ENCODE measurements at regions not wholly inside any gene's neighbourhood (a gene's known extent, or its start where the extent isn't known, plus 50 kb on each side); places are given as distances from the start of the nearest gene placed in this dataset.
A peak's percentile ranks its signal among the peaks of the same experiment; 100 is the strongest.

DNA sequence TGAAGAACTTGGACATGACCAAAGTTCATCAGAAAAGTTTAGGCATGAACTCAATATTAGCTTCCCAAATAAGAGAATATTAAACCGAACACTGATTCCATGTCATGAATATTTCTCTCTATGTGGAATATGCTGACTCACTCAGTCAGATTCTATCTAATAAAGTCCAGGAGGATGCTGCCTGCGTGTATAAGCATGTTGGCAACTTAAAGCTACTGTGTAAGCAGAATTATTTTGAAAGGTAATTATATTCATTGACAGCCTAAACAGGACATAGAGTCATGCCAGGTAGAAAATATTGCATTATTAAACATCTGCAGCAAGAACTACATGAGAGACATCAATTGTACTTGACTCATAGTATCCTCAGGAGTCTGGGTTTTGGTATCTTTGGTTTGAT lies 367.9 kb upstream of the SPOCK3 start:
- TF ChIP-seq, protein P1, sequence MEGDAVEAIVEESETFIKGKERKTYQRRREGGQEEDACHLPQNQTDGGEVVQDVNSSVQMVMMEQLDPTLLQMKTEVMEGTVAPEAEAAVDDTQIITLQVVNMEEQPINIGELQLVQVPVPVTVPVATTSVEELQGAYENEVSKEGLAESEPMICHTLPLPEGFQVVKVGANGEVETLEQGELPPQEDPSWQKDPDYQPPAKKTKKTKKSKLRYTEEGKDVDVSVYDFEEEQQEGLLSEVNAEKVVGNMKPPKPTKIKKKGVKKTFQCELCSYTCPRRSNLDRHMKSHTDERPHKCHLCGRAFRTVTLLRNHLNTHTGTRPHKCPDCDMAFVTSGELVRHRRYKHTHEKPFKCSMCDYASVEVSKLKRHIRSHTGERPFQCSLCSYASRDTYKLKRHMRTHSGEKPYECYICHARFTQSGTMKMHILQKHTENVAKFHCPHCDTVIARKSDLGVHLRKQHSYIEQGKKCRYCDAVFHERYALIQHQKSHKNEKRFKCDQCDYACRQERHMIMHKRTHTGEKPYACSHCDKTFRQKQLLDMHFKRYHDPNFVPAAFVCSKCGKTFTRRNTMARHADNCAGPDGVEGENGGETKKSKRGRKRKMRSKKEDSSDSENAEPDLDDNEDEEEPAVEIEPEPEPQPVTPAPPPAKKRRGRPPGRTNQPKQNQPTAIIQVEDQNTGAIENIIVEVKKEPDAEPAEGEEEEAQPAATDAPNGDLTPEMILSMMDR (conservative IDR thresholded peaks at IDR 0.05): no peak

DNA sequence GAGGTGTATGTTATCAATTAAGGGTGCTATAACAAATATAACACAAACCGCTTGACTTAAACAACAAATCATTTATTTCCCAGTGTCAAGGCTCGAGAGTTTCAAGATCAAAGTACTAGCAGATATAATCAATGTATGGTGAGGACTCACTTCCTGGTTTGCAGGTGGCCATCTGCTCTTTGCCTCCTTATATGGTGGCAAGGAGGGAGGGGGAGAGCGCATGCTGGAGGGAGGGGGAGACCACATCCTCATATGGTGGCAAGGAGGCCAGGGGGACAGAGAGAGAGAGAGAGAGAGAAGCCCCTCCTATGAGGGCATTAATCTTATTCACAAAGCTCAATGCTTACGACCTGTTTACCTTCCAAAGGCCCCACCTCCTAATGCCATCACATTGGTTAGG lies 372.3 kb upstream of the SPOCK3 start:
- TF ChIP-seq, protein P1 (conservative IDR thresholded peaks at IDR 0.05): no peak
- no peak overlapping the region for H3K27ac ChIP-seq

More for the DNA sequence above, 367.9 kb upstream of the SPOCK3 start:
- no peak overlapping the region for H3K27ac ChIP-seq

DNA sequence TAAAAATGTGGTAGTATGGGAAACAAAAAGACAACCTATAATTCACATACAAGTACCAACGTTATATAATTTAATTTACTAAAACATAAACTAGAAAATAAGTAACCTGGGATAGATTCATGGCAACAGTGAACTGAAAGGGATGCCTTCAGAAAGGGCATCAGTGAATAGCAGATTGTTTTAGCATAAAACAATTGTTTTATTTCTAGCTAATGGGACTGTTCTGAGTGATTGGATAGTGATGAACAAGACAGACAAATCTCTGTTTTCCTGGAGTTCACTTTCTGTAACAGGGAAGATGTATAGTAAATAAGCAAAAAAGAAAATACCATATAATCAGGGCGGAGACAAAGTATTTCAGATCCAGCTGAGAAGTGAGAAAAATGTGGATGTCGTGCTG lies 379.1 kb upstream of the SPOCK3 start:
- no peak overlapping the region for H3K27ac ChIP-seq
- TF ChIP-seq, protein P1 (conservative IDR thresholded peaks at IDR 0.05): no peak

DNA sequence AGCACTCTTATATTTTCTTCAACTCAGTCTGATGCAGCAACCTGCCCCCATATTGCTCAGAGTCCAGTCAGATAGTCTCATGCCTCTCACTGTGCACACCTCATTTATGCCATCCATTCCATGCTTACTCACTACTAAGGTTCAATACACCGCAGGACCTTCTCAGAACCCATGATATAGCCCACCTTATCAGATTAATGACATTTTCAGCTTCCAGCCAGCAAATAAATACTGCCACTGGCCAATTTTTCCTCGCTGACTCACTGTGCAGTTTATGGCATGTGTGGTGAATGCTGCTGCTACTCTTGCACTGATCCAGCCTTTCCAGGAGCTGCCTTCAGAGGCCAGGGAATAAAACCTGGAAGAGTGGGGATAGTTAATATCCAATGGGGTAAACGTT lies 380.6 kb upstream of the SPOCK3 start:
- TF ChIP-seq, protein P1 (conservative IDR thresholded peaks at IDR 0.05): no peak
- H3K27ac ChIP-seq: no peak overlapping the region

DNA sequence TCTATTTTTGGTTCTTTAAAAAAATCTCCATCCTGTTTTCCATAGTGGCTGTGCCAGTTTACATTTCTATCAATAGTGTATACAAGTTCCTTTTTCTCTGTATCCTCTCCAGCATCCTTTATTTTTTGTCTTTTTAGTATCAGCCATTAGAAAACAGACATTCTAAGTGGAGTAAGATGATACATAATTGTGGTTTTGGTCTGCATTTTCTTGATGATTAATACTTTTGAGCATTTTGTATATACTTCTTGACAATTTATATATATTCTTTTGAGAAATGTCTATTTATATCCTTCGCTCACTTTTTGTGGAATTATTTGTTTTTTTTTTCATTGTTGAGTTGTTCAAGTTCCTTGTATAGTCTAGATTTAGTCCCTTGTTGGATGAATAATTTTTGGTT lies 382.2 kb upstream of the SPOCK3 start:
- no peak overlapping the region for H3K27ac ChIP-seq
- TF ChIP-seq, protein P1 (conservative IDR thresholded peaks at IDR 0.05): no peak

DNA sequence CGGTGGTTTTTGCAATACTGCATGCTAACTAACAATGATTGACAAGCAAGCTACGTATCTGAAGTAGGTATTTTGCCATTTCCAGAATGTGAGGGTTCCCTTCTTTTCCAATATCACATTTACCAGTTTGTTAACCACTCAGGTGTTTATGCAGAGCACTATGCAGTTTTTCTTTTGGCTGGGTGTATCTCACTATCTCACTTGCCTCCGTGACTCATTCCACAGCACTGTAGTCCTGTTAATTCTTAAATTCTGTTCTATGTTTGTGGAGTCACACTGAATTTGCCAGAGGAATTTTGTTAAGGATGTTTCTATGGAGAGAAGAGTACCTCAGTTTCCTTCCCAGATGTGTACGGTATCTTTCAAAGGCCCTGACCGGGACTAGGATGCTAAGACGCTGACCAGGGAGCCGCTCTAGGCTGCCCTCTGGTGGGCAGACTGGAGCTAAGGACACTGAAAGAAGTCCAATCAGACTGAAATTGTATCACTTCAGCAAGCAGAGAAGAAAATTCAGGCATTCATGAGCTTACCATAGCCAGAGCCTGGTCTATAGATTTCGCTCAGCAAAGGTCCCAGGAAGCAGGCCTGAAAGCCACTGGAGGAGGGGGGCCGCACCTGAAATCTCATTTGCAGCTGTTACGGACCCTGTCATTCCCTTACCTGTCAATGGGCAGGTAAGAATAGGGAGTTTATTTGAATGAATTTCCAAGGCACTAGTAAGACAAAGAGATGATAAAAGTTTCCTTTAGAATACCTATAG lies 388.4 kb upstream of the SPOCK3 start:
- TF ChIP-seq, protein P1 (conservative IDR thresholded peaks at IDR 0.05): peak; percentile 97
- H3K27ac ChIP-seq: no peak overlapping the region

DNA sequence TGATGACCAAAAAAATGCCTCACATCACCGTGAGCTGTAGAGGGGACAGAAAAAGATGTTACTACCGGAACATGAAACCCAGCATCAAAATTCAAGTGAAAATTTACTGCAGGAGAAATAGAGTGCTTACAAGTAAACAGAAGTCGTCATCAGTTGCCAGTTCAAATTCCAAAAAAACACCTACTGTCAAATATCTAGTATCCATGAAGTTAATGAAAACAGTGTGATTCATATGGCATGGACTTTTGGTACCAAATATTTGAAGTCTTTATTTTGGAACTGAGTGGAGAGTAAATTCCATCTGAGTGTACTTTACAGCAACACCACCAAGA lies 388.9 kb upstream of the SPOCK3 start:
- H3K27ac ChIP-seq: no peak overlapping the region
- TF ChIP-seq, protein P1 (conservative IDR thresholded peaks at IDR 0.05): no peak

Measured in VCaP (cell line).